ENCODE measurements at regions not wholly inside any gene's neighbourhood (a gene's known extent, or its start where the extent isn't known, plus 50 kb on each side); places are given as distances from the start of the nearest gene placed in this dataset.

DNA sequence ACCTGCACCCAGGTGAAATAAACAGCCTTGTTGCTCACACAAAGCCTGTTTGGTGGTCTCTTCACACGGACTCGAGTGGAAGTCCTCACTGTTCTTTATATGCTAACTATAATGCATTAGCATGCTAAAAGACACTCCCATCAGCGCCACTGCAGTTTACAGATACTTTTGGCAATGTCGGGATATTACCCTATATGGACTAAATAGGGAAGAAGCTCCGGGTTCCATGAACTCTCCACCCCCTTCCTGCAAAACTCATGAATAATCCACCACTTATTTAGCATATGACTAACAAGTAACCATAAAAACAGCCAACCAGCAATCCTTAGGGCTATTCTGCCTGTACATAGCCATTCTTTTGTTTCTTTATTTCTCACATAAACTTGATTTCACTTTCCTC is 426.2 kb upstream of the PTPRD start:
- H3K27ac ChIP-seq = no peak overlapping the region
- no peak for DNase-seq (ENCODE audit: extremely low spot score in 2 of 2)
- H3K27me3 ChIP-seq = no peaks in the 10 kb centered on the region
- no peaks in the 10 kb centered on the region for H3K9me3 ChIP-seq
- H3K4me3 ChIP-seq = no peak overlapping the region
- intact Hi-C loops (cut with DNase I) = no loop called here
- H3K4me1 ChIP-seq = no peaks in the 10 kb centered on the region
- TF ChIP-seq POLR2A (IDR thresholded peaks at IDR 0.05) = no peak
- TF ChIP-seq POLR2AphosphoS5 (IDR thresholded peaks at IDR 0.05; ENCODE audit: insufficient read depth in 1 of 2, low read depth in 1 of 2) = no peak
- TF ChIP-seq, protein P1, sequence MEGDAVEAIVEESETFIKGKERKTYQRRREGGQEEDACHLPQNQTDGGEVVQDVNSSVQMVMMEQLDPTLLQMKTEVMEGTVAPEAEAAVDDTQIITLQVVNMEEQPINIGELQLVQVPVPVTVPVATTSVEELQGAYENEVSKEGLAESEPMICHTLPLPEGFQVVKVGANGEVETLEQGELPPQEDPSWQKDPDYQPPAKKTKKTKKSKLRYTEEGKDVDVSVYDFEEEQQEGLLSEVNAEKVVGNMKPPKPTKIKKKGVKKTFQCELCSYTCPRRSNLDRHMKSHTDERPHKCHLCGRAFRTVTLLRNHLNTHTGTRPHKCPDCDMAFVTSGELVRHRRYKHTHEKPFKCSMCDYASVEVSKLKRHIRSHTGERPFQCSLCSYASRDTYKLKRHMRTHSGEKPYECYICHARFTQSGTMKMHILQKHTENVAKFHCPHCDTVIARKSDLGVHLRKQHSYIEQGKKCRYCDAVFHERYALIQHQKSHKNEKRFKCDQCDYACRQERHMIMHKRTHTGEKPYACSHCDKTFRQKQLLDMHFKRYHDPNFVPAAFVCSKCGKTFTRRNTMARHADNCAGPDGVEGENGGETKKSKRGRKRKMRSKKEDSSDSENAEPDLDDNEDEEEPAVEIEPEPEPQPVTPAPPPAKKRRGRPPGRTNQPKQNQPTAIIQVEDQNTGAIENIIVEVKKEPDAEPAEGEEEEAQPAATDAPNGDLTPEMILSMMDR (IDR thresholded peaks at IDR 0.05) = no peak
- H3K36me3 ChIP-seq = no peaks in the 10 kb centered on the region

DNA sequence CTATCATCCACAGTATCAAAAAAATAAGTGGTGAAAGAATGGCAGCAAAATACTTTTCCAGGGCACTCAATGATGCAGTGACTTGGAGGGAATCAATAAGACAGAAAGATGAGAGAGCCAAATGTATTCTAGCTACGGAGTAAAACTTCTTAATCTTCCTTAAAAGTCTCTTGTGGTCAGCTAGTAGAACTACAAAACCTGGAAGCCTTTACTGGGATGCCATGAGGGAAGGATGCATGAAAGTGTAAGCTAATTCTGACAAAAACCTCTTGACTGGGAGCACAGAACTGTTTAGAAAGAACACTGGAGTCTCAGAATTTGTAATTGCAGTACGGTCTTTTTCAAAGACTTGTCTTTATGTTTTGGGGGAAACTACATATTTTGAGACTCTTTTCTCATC is 432.8 kb upstream of the PTPRD start:
- Histone ChIP-seq H3K36me3 (no peaks in the 10 kb centered on the region), H3K9me3 (no peaks in the 10 kb centered on the region), H3K4me1 (no peaks in the 10 kb centered on the region), H3K27me3 (no peaks in the 10 kb centered on the region), H3K27ac (no peak overlapping the region), H3K4me3 (no peak overlapping the region)
- no peak for DNase-seq (ENCODE audit: extremely low spot score in 2 of 2)
- intact Hi-C loops (cut with DNase I) = no loop called here
- TF ChIP-seq POLR2AphosphoS5 (IDR thresholded peaks at IDR 0.05; ENCODE audit: insufficient read depth in 1 of 2, low read depth in 1 of 2) (no peak), POLR2A (IDR thresholded peaks at IDR 0.05) (no peak)
- TF ChIP-seq, protein P1 (IDR thresholded peaks at IDR 0.05) = no peak

DNA sequence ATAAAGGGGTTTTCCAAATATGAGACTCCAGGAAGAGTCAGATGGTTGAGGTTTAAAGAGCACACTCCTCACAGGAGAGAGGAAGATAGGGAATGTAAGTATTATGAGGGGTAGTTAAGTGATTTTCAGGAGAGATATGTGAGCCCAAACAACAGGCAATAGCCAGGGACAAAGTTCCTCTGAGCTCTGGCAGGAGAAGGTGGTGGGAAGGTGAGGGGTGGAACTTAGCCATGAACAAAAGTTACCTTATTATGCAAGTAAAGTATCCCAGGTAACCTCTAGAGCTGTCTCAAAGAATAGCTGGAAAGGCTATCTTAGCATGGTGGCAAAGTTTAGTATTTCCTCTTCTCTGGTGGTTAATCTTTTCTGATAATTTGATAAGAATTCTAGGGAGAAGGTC is 450.5 kb upstream of the PTPRD start:
- H3K27ac ChIP-seq = no peak overlapping the region
- H3K4me3 ChIP-seq = no peak overlapping the region
- H3K9me3 ChIP-seq = no peaks in the 10 kb centered on the region
- H3K36me3 ChIP-seq = no peaks in the 10 kb centered on the region
- no peaks in the 10 kb centered on the region for H3K27me3 ChIP-seq
- no peaks in the 10 kb centered on the region for H3K4me1 ChIP-seq
- TF ChIP-seq POLR2A (IDR thresholded peaks at IDR 0.05) (no peak), POLR2AphosphoS5 (IDR thresholded peaks at IDR 0.05; ENCODE audit: insufficient read depth in 1 of 2, low read depth in 1 of 2) (no peak)
- TF ChIP-seq, protein P1 (IDR thresholded peaks at IDR 0.05) = no peak
- no peak for DNase-seq (ENCODE audit: extremely low spot score in 2 of 2)
- intact Hi-C loops (cut with DNase I) = no loop called here

DNA sequence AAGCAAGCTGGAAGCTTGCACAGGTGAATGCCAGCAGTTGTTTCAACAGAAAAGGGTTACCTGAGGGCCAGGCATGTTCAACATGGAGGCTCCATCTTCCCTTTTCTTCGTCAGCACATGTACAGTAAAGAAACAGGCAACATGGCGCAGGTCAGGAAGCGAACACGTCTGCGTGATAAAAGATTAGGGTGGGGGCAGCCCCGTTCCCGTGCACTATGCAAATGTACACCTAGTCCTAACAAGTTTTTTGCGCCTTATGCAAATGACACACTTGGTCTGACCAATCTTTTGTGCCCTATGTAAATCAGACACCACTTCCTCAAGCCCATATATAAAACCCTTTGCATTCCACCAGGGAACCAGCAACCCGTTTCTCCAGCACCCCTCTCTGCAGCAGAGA is 452.1 kb upstream of the PTPRD start:
- H3K27me3 ChIP-seq = no peaks in the 10 kb centered on the region
- no peaks in the 10 kb centered on the region for H3K4me1 ChIP-seq
- intact Hi-C loops (cut with DNase I) = no loop called here
- no peak for TF ChIP-seq POLR2A (IDR thresholded peaks at IDR 0.05)
- no peak for TF ChIP-seq POLR2AphosphoS5 (IDR thresholded peaks at IDR 0.05; ENCODE audit: insufficient read depth in 1 of 2, low read depth in 1 of 2)
- TF ChIP-seq, protein P1 (IDR thresholded peaks at IDR 0.05) = no peak
- DNase-seq (ENCODE audit: extremely low spot score in 2 of 2) = no peak
- H3K9me3 ChIP-seq = no peaks in the 10 kb centered on the region
- H3K4me3 ChIP-seq = no peak overlapping the region
- H3K36me3 ChIP-seq = no peaks in the 10 kb centered on the region
- H3K27ac ChIP-seq = no peak overlapping the region

DNA sequence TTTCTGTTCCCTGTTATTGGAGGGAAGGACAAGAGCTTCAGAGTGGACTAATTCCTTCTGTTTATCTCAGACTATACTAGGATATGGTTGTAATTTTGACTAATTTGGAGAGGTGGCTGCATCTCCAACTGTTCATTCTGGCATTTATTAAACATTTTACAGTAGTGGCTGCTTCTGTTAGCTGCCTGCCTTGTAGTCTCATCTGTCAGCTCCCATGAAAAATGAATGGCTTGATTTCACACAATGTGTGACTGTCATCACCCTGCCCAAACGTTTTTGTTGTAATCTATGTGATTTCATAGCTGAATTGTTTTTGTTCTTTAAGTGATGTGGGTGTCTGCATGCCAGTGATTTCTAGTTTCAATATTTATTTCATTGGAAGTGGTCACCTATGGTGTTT is 459.4 kb upstream of the PTPRD start:
- H3K36me3 ChIP-seq = no peaks in the 10 kb centered on the region
- no peaks in the 10 kb centered on the region for H3K9me3 ChIP-seq
- H3K27me3 ChIP-seq = no peaks in the 10 kb centered on the region
- no peak overlapping the region for H3K4me3 ChIP-seq
- no peaks in the 10 kb centered on the region for H3K4me1 ChIP-seq
- no peak for DNase-seq (ENCODE audit: extremely low spot score in 2 of 2)
- intact Hi-C loops (cut with DNase I) = no loop called here
- H3K27ac ChIP-seq = no peak overlapping the region
- TF ChIP-seq POLR2A (IDR thresholded peaks at IDR 0.05) (no peak), POLR2AphosphoS5 (IDR thresholded peaks at IDR 0.05; ENCODE audit: insufficient read depth in 1 of 2, low read depth in 1 of 2) (no peak)
- TF ChIP-seq, protein P1 (IDR thresholded peaks at IDR 0.05) = no peak

All from vagina (tissue), 2 donors.